ENCODE measurements at regions not wholly inside any gene's neighbourhood (a gene's known extent, or its start where the extent isn't known, plus 50 kb on each side); places are given as distances from the start of the nearest gene placed in this dataset.

- no peak for TF ChIP-seq GABPA (IDR thresholded peaks at IDR 0.05; ENCODE audit: borderline replicate concordance, insufficient read depth, low read length)
- no peak for TF ChIP-seq POLR2A (IDR thresholded peaks at IDR 0.05; ENCODE audit: control extremely low read depth in 1 of 2, low read depth in 2 of 2, low read length in 2 of 2)
- no peak for TF ChIP-seq EP300 (IDR thresholded peaks at IDR 0.05; ENCODE audit: borderline replicate concordance in 1 of 2, low read depth in 2 of 2, low read length in 2 of 2)
- no peak for TF ChIP-seq SP2 (IDR thresholded peaks at IDR 0.05; ENCODE audit: low read length)
- TF ChIP-seq, protein P1, sequence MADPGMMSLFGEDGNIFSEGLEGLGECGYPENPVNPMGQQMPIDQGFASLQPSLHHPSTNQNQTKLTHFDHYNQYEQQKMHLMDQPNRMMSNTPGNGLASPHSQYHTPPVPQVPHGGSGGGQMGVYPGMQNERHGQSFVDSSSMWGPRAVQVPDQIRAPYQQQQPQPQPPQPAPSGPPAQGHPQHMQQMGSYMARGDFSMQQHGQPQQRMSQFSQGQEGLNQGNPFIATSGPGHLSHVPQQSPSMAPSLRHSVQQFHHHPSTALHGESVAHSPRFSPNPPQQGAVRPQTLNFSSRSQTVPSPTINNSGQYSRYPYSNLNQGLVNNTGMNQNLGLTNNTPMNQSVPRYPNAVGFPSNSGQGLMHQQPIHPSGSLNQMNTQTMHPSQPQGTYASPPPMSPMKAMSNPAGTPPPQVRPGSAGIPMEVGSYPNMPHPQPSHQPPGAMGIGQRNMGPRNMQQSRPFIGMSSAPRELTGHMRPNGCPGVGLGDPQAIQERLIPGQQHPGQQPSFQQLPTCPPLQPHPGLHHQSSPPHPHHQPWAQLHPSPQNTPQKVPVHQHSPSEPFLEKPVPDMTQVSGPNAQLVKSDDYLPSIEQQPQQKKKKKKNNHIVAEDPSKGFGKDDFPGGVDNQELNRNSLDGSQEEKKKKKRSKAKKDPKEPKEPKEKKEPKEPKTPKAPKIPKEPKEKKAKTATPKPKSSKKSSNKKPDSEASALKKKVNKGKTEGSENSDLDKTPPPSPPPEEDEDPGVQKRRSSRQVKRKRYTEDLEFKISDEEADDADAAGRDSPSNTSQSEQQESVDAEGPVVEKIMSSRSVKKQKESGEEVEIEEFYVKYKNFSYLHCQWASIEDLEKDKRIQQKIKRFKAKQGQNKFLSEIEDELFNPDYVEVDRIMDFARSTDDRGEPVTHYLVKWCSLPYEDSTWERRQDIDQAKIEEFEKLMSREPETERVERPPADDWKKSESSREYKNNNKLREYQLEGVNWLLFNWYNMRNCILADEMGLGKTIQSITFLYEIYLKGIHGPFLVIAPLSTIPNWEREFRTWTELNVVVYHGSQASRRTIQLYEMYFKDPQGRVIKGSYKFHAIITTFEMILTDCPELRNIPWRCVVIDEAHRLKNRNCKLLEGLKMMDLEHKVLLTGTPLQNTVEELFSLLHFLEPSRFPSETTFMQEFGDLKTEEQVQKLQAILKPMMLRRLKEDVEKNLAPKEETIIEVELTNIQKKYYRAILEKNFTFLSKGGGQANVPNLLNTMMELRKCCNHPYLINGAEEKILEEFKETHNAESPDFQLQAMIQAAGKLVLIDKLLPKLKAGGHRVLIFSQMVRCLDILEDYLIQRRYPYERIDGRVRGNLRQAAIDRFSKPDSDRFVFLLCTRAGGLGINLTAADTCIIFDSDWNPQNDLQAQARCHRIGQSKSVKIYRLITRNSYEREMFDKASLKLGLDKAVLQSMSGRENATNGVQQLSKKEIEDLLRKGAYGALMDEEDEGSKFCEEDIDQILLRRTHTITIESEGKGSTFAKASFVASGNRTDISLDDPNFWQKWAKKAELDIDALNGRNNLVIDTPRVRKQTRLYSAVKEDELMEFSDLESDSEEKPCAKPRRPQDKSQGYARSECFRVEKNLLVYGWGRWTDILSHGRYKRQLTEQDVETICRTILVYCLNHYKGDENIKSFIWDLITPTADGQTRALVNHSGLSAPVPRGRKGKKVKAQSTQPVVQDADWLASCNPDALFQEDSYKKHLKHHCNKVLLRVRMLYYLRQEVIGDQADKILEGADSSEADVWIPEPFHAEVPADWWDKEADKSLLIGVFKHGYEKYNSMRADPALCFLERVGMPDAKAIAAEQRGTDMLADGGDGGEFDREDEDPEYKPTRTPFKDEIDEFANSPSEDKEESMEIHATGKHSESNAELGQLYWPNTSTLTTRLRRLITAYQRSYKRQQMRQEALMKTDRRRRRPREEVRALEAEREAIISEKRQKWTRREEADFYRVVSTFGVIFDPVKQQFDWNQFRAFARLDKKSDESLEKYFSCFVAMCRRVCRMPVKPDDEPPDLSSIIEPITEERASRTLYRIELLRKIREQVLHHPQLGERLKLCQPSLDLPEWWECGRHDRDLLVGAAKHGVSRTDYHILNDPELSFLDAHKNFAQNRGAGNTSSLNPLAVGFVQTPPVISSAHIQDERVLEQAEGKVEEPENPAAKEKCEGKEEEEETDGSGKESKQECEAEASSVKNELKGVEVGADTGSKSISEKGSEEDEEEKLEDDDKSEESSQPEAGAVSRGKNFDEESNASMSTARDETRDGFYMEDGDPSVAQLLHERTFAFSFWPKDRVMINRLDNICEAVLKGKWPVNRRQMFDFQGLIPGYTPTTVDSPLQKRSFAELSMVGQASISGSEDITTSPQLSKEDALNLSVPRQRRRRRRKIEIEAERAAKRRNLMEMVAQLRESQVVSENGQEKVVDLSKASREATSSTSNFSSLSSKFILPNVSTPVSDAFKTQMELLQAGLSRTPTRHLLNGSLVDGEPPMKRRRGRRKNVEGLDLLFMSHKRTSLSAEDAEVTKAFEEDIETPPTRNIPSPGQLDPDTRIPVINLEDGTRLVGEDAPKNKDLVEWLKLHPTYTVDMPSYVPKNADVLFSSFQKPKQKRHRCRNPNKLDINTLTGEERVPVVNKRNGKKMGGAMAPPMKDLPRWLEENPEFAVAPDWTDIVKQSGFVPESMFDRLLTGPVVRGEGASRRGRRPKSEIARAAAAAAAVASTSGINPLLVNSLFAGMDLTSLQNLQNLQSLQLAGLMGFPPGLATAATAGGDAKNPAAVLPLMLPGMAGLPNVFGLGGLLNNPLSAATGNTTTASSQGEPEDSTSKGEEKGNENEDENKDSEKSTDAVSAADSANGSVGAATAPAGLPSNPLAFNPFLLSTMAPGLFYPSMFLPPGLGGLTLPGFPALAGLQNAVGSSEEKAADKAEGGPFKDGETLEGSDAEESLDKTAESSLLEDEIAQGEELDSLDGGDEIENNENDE (IDR thresholded peaks at IDR 0.05; ENCODE audit: insufficient replicate concordance, low read length), result no peak
- no peak for TF ChIP-seq E2F6 (IDR thresholded peaks at IDR 0.05)
These were observed 53.7 kb upstream of the AGAP1 start (continued) for GRCh38 chr2:235439959-235440662.
